Muscle of leg (tissue), 3 donors: ENCODE measurements at regions not wholly inside any gene's neighbourhood (a gene's known extent, or its start where the extent isn't known, plus 50 kb on each side); places are given as distances from the start of the nearest gene placed in this dataset.

Experiments
- DNase-seq: peaks from one replicate; pipeline ENCODE4 v3.0.0; 2013
- H3K27ac ChIP-seq: one replicate; pipeline ENCODE4 v1.5.1; 2013; ENCODE audit warnings: mild to moderate bottlenecking, low read length, control low read depth
- H3K27me3 ChIP-seq: one replicate; pipeline ENCODE4 v1.6.1; 2013; ENCODE audit warnings: low read length; ENCODE audit not compliant: control insufficient read depth, insufficient read depth
- H3K36me3 ChIP-seq: one replicate; pipeline ENCODE4 v1.6.1; 2013; ENCODE audit warnings: low read length; ENCODE audit not compliant: control insufficient read depth, insufficient read depth
- H3K4me1 ChIP-seq: one replicate; pipeline ENCODE4 v1.6.1; 2013; ENCODE audit warnings: low read length; ENCODE audit not compliant: control insufficient read depth, insufficient read depth
- H3K4me3 ChIP-seq: one replicate; pipeline ENCODE4 v1.5.1; 2013; ENCODE audit warnings: low read length, control low read depth
- H3K9me3 ChIP-seq: replicated peaks from 2 replicates; pipeline ENCODE4 v1.6.1; 2013; ENCODE audit warnings: low read depth, low read length; ENCODE audit not compliant: control insufficient read depth
- WGBS: methylation state at CpG from one replicate; pipeline ENCODE4 v1.1.5; 2013; ENCODE audit warnings: missing lambda C conversion rate; ENCODE audit not compliant: insufficient coverage; 5-methylcytosine and 5-hydroxymethylcytosine counted together

DNA sequence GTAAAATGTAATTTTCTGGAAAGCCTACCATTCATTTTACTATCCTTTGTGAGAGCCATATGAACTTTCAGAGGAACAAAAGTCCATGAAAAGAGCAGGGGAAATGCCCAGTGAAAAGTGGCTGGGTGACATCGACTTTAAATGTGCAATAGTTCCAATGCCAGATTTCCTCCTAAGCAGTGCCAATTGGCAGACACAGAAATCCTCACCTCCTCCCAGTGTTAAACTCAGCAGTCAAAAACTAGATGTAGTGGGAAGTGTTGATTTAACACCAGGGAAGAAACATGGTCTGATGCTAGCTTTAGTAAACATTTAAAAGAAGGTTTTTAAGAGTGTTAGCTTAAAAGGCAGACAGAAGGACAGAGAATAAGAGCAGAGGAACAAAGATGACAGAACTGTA lies 2055.2 kb downstream of the MAT2B start:
- H3K9me3 ChIP-seq, result no peaks in the 10 kb centered on the region
- no peaks in the 10 kb centered on the region for H3K4me1 ChIP-seq
- DNase-seq, result no peak
- H3K27me3 ChIP-seq, result no peaks in the 10 kb centered on the region
- H3K27ac ChIP-seq, result no peak overlapping the region
- WGBS, result no CpG with 5 or more reads among the region's 1 CpG
- H3K4me3 ChIP-seq, result no peak overlapping the region
- no peaks in the 10 kb centered on the region for H3K36me3 ChIP-seq

DNA sequence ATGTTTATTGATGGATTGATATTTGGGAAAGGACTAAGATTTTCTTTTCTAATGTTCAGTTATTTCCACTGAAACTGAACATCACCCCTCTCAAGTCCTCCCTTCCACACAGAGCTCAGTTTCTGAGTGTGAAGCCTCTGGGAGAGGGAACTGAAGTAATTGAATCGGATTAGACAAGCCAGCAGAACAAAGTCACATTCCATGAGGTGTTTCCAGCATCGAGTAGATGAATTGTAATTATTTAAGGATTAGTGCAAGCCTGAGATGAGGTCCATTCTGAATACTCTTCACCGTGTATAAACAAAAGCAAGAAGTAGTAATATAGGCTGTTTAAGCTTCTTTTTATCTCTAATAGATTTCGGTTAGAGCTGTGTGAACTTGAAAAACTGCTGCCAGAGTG lies 2060.5 kb downstream of the MAT2B start:
- no peaks in the 10 kb centered on the region for H3K27me3 ChIP-seq
- no peak overlapping the region for H3K27ac ChIP-seq
- no peaks in the 10 kb centered on the region for H3K4me1 ChIP-seq
- DNase-seq, result no peak
- WGBS, result no CpG with 5 or more reads among the region's 4 CpGs
- H3K4me3 ChIP-seq, result no peak overlapping the region
- peaks cover 6% of the 10 kb centered on the region for H3K9me3 ChIP-seq
- H3K36me3 ChIP-seq, result no peaks in the 10 kb centered on the region

DNA sequence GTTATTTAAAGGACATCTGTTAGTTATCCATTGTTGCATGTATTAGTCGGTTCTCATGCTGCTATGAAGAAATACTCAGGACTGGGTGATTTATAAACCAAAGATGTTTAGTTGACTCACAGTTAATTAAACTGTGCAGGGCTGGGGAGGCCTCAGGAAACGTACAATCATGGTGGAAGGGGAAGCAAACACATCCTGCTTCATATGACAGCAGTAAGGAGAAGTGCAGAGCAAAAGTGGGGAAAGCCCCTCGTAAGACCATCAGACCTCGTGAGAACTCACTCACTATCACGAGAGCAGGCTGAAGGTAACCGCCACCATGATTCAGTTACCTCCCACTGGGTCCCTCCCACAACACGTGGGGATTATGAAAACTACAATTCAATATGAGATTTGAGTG lies 2064.1 kb downstream of the MAT2B start:
- Histone ChIP-seq H3K4me1 (no peaks in the 10 kb centered on the region), H3K9me3 (peaks cover 12% of the 10 kb centered on the region), H3K27ac (no peak overlapping the region), H3K27me3 (no peaks in the 10 kb centered on the region), H3K4me3 (no peak overlapping the region), H3K36me3 (no peaks in the 10 kb centered on the region)
- DNase-seq, result no peak
- WGBS, result 80% methylated on average over 1 of the region's 7 CpGs

DNA sequence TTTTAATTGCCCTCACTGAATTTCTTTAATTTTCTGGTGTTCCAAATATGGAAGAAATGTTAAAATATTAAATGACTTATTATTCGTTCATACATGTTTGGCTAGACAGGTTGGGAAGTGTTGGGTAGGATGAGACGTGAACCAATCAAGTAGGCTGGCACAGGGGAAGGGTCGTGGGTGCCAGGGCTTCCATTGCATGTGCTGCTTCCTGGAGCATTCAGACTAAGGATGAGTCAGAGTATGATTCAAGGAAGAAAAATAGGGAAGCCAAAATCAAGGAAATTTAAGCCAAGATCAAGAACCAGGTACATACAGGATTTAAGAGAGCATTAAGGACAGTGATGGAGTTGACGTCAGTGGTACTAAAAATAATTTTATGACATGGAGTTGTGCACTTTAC lies 2068.0 kb downstream of the MAT2B start:
- no peak overlapping the region for H3K4me3 ChIP-seq
- 75% methylated on average over 3 of the region's 4 CpGs for WGBS
- H3K27me3 ChIP-seq, result no peaks in the 10 kb centered on the region
- no peak overlapping the region for H3K27ac ChIP-seq
- no peaks in the 10 kb centered on the region for H3K4me1 ChIP-seq
- no peaks in the 10 kb centered on the region for H3K36me3 ChIP-seq
- DNase-seq, result no peak
- H3K9me3 ChIP-seq, result peaks cover 12% of the 10 kb centered on the region

DNA sequence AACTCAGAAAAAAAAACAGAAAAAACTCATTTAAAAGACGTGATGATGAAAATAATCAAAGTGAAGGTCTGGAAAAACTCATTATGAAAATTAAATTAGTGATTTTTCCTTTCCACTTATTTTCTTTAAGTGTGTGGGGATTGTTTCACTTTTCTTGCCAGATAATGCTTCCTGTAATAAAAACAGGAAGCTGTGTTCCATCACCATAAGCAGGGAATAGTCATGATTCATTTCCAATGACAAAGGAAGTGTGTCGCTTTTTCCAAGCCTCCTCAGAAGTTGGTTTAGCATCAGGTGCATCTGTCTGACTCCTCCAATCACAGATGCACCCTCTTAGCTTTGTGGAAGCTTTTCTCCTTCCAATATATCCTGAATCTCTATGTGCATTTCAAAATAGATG lies 2068.7 kb downstream of the MAT2B start:
- Histone ChIP-seq H3K36me3 (no peaks in the 10 kb centered on the region), H3K27me3 (no peaks in the 10 kb centered on the region), H3K9me3 (peaks cover 12% of the 10 kb centered on the region), H3K4me3 (no peak overlapping the region), H3K4me1 (no peaks in the 10 kb centered on the region), H3K27ac (no peak overlapping the region)
- 43% methylated on average over 1 of the region's 2 CpGs for WGBS
- DNase-seq, result peak; percentile 22

DNA sequence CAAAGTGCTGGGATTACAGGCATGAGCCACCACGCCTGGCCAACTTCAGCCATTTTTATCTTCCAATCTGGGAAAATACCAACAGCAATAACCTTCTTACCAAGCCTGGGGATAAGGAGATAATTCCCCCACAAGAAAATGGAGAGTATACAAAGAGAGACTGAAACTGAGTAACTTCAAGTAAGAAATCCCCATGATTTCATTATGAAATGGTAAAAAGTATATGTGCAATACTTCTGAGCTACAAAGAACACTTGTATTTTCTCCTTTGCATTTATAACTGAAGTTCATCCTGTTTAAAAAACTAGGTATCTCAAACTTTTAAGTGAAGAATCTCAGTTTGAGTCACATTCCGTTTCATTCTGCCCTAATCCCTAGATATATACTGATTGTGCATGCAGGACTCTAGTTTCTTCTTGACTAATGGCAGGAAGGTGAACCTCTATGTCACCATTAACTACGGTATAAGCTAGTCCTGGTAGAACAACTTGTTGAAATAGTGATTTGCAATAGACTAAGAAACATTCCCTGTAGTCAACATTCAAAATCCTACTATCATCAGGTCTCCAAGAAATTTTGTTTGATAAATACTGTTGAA lies 2071.4 kb downstream of the MAT2B start:
- Histone ChIP-seq H3K27me3 (no peaks in the 10 kb centered on the region), H3K4me1 (no peaks in the 10 kb centered on the region), H3K27ac (no peak overlapping the region), H3K9me3 (peaks cover 3% of the 10 kb centered on the region), H3K4me3 (no peak overlapping the region), H3K36me3 (no peaks in the 10 kb centered on the region)
- WGBS, result no CpG with 5 or more reads among the region's 3 CpGs
- no peak for DNase-seq

DNA sequence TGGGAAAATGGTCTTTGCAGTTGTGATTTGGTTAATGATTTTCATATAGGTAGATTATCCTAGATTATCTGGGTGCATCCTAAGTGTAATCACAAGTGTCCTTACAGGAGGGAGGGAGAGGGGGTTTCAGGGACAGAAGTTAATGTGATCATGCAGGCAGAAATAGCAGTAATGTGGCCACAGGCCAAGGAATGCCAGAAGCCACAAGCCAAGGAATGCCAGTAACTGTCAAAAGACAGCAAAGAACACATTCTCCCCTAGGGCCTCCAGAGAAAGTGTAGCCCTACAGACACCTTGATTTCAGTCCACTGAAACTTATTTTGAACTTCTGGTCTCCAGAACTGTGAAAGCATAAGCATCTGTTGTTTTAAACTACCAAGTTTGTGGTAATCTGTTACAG lies 2074.5 kb downstream of the MAT2B start:
- H3K36me3 ChIP-seq, result no peaks in the 10 kb centered on the region
- H3K4me1 ChIP-seq, result no peaks in the 10 kb centered on the region
- H3K9me3 ChIP-seq, result no peaks in the 10 kb centered on the region
- no peaks in the 10 kb centered on the region for H3K27me3 ChIP-seq
- H3K27ac ChIP-seq, result no peak overlapping the region
- no peak for DNase-seq
- H3K4me3 ChIP-seq, result no peak overlapping the region

DNA sequence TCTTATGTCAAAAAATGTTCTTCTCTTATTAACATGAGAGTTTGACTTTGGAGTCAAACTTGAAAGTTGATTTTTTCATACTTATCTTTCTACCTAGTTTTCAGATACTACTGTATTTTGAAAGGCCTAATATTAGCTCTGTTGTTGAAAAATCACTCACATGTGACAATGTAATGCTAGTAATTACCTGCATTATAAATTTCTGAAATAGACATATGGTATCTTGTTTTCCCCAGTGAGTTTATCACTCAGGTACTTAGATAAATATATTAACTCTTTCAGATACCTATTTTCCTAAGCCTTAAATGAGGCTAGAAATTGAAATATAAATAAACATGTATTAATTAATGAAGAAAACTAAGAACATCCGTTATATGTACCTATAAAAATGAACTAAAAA lies 2089.3 kb downstream of the MAT2B start:
- no peaks in the 10 kb centered on the region for H3K9me3 ChIP-seq
- H3K4me1 ChIP-seq, result no peaks in the 10 kb centered on the region
- H3K27ac ChIP-seq, result no peak overlapping the region
- no peaks in the 10 kb centered on the region for H3K36me3 ChIP-seq
- DNase-seq, result no peak
- no CpG with 5 or more reads among the region's 1 CpG for WGBS
- no peaks in the 10 kb centered on the region for H3K27me3 ChIP-seq
- H3K4me3 ChIP-seq, result no peak overlapping the region

DNA sequence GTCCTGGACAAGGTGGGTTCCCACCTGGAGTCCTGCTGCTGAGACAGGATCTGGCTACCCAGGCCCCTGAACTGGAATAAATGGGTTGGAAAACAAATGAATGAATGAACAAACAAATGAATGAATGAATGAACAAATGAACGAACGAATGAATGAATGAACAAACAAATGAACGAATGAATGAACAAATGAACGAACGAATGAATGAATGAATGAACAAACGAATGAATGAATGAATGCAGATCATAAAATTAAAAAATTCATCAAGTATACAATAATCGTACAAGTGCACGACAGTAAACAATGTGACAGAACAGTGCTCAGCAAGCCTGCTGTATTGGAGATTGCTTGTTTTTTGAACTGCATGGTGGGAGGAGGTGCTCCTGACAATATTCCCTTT lies 2097.1 kb downstream of the MAT2B start:
- DNase-seq, result no peak
- Histone ChIP-seq H3K36me3 (no peaks in the 10 kb centered on the region), H3K9me3 (no peaks in the 10 kb centered on the region), H3K27me3 (no peaks in the 10 kb centered on the region), H3K4me3 (no peak overlapping the region), H3K4me1 (no peaks in the 10 kb centered on the region), H3K27ac (no peak overlapping the region)
- WGBS, result 100% methylated on average over 2 of the region's 8 CpGs

DNA sequence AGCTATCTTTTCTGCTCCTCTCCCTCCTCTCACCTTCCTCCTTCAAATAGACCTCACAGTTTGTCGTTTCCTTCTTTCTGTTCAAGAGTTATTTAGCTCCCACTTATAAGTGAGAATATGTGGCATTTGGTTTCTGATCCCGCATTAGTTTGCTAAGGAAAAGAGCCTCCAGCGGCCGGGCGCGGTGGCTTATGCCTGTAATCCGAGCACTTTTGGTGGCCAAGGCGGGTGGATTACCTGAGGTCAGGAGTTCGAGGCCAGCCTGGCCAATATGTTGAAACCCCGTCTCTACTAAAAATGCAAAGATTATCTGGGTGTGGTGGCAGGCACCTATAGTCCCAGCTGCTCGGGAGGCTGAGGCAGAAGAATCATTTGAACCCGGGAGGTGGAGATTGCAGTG lies 2101.6 kb downstream of the MAT2B start:
- WGBS, result 95% methylated on average over 8 of the region's 12 CpGs
- no peaks in the 10 kb centered on the region for H3K27me3 ChIP-seq

DNA sequence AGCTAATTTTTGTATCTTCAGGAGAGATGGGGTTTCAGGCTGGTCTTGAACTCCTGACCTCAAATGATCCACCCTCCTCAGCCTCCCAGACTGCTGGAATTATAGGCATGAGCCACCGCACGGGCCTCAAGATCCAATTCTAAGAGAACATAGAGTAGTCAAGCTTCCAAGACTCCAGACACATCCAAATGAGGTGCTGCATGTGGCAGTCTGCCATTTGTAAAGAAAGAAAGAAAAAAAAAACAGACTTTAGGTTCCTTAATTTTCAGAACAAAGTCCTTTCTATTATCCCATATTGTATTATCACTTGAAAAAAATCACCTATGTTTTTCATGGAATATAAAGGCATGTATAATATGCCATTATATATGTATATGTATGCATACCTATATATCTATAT lies 2104.5 kb downstream of the MAT2B start:
- Histone ChIP-seq H3K4me1 (no peaks in the 10 kb centered on the region), H3K4me3 (no peak overlapping the region), H3K27me3 (no peaks in the 10 kb centered on the region), H3K27ac (no peak overlapping the region), H3K36me3 (no peaks in the 10 kb centered on the region), H3K9me3 (no peaks in the 10 kb centered on the region)
- DNase-seq, result peak; percentile 25
- no CpG with 5 or more reads among the region's 2 CpGs for WGBS

More for the DNA sequence above, 2101.6 kb downstream of the MAT2B start:
- no peaks in the 10 kb centered on the region for H3K4me1 ChIP-seq
- no peaks in the 10 kb centered on the region for H3K9me3 ChIP-seq
- DNase-seq, result no peak
- no peak overlapping the region for H3K4me3 ChIP-seq
- no peak overlapping the region for H3K27ac ChIP-seq
- H3K36me3 ChIP-seq, result no peaks in the 10 kb centered on the region
